Suprapubic skin (tissue), 4 donors: ENCODE measurements at regions not wholly inside any gene's neighbourhood (a gene's known extent, or its start where the extent isn't known, plus 50 kb on each side); places are given as distances from the start of the nearest gene placed in this dataset.

Source experiments
- DNase-seq, 2 donors: peaks; one replicate each; pipeline ENCODE4 v3.0.0-alpha.2; 2019; ENCODE audit warnings: low spot score in 2 of 2
- H3K27ac ChIP-seq: fragments of 200-600 bp; sonication (generic); one replicate; pipeline ENCODE4 v1.5.1; 2019
- H3K27me3 ChIP-seq: fragments of 200-600 bp; sonication (generic); one replicate; pipeline ENCODE4 v1.5.1; 2019
- H3K36me3 ChIP-seq: fragments of 200-600 bp; sonication (generic); one replicate; pipeline ENCODE4 v1.5.1; 2019
- H3K4me1 ChIP-seq: fragments of 200-600 bp; sonication (generic); one replicate; pipeline ENCODE4 v1.5.1; 2019
- H3K4me3 ChIP-seq: fragments of 200-600 bp; sonication (generic); one replicate; pipeline ENCODE4 v1.5.1; 2019; ENCODE audit warnings: mild to moderate bottlenecking
- H3K9me3 ChIP-seq: fragments of 200-600 bp; sonication (generic); one replicate; pipeline ENCODE4 v1.5.1; 2019
- EP300 ChIP-seq: sonication (generic); formaldehyde crosslinking; IDR thresholded peaks from one replicate; pipeline ENCODE4 v1.6.1; 2017; ENCODE audit warnings: antibody characterized with exemption
- POLR2A ChIP-seq, 2 donors: fragments of 450-650 bp; IDR thresholded peaks; one replicate each; pipeline ENCODE4 v1.6.1; 2017; ENCODE audit warnings: antibody characterized with exemption in 2 of 2, mild to moderate bottlenecking in 2 of 2, moderate library complexity in 2 of 2
- POLR2AphosphoS5 ChIP-seq, 3 donors: sonication (generic); formaldehyde crosslinking; IDR thresholded peaks; one replicate each; pipeline ENCODE4 v1.6.1; 2017; ENCODE audit warnings: antibody characterized with exemption in 3 of 3
- WGBS: methylation state at CpG from one replicate; pipeline ENCODE4 v1.1.5; 2018; 5-methylcytosine and 5-hydroxymethylcytosine counted together
- TF ChIP-seq, protein P1 (sequence below), 2 donors: fragments of 200-600 bp in 1 of 2; fragments of 450-650 bp in 1 of 2; sonication (generic) in 1 of 2; IDR thresholded peaks; one replicate each; pipeline ENCODE4 v1.5.1; 2016 to 2019; ENCODE audit warnings: antibody characterized with exemption in 2 of 2, mild to moderate bottlenecking in 1 of 2, moderate library complexity in 1 of 2

DNA sequence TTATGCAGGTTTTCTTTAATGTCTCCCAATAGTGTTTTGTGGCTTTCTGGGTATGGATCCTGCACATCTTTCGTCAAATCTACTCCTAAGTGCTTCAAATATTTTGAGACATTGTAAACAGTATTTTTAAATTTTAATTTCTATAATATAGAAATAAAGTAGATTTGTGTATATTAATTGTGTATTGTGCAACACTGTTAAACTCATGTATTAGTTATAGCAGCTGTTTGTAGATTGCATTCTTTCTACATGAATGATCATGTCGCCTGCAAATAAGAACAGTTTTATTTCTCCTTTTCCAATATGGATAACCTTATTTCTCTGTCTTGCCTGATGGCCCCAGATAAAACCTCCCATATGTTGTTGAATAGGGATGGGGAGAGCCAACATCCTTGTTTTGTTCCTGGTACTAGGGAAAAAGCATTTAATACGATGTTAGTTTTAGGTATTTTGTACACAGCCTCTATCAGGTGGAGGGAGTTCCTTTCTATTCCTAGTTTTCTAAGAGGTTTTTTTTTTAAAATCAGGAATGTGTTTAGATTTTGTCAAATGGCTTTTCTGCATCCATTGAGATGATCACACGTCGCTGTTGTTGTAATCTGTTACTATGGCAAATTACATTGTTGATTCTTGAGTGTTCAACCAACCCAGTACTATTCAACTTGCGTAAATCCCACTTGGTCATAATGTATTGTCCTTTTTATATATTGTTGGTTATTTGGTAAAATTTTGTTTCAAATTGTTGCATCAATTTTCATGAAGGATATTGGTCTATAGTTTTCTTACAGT lies 71.1 kb upstream of the DGKG start:
- H3K4me3 ChIP-seq: no peak overlapping the region
- WGBS: 88% methylated on average over 6 of the region's 6 CpGs

DNA sequence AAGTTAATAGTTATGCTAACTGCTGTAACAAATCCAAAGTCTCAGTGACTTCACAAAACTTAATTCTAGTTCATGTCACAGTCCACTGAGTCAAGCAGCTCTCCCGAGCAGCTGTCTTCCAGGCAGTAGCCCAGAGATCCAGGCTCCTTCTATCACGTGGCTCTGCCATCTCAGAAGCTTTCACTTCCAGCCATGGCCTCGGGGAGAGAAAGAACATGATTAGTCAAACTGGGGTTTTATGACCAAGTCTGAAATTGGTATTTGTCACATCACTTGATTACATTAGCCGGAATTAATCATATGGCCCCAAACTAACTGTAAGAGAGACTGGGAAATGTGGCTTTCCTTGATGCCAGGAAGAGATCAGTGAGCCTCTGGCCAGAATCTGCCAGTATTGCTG lies 70.2 kb upstream of the DGKG start:
- Histone ChIP-seq H3K36me3 (no peaks in the 10 kb centered on the region), H3K27ac (no peak overlapping the region), H3K9me3 (no peaks in the 10 kb centered on the region), H3K27me3 (peaks cover 4% of the 10 kb centered on the region), H3K4me1 (no peaks in the 10 kb centered on the region), H3K4me3 (no peak overlapping the region)
- WGBS: 48% methylated on average over 4 of the region's 4 CpGs
- TF ChIP-seq EP300 (no peak), POLR2A (IDR thresholded peaks at IDR 0.05) (no peak), POLR2AphosphoS5 (IDR thresholded peaks at IDR 0.05) (no peak)
- TF ChIP-seq, protein P1, sequence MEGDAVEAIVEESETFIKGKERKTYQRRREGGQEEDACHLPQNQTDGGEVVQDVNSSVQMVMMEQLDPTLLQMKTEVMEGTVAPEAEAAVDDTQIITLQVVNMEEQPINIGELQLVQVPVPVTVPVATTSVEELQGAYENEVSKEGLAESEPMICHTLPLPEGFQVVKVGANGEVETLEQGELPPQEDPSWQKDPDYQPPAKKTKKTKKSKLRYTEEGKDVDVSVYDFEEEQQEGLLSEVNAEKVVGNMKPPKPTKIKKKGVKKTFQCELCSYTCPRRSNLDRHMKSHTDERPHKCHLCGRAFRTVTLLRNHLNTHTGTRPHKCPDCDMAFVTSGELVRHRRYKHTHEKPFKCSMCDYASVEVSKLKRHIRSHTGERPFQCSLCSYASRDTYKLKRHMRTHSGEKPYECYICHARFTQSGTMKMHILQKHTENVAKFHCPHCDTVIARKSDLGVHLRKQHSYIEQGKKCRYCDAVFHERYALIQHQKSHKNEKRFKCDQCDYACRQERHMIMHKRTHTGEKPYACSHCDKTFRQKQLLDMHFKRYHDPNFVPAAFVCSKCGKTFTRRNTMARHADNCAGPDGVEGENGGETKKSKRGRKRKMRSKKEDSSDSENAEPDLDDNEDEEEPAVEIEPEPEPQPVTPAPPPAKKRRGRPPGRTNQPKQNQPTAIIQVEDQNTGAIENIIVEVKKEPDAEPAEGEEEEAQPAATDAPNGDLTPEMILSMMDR (IDR thresholded peaks at IDR 0.05): no peak
- DNase-seq: no peak

More for the DNA sequence above, 71.1 kb upstream of the DGKG start:
- no peak overlapping the region for H3K27ac ChIP-seq
- no peak for TF ChIP-seq EP300
- TF ChIP-seq POLR2AphosphoS5 (IDR thresholded peaks at IDR 0.05): no peak
- TF ChIP-seq POLR2A (IDR thresholded peaks at IDR 0.05): no peak
- TF ChIP-seq, protein P1 (IDR thresholded peaks at IDR 0.05): no peak
- H3K9me3 ChIP-seq: no peaks in the 10 kb centered on the region
- H3K36me3 ChIP-seq: no peaks in the 10 kb centered on the region
- DNase-seq: no peak
- peaks cover 4% of the 10 kb centered on the region for H3K27me3 ChIP-seq
- no peaks in the 10 kb centered on the region for H3K4me1 ChIP-seq

DNA sequence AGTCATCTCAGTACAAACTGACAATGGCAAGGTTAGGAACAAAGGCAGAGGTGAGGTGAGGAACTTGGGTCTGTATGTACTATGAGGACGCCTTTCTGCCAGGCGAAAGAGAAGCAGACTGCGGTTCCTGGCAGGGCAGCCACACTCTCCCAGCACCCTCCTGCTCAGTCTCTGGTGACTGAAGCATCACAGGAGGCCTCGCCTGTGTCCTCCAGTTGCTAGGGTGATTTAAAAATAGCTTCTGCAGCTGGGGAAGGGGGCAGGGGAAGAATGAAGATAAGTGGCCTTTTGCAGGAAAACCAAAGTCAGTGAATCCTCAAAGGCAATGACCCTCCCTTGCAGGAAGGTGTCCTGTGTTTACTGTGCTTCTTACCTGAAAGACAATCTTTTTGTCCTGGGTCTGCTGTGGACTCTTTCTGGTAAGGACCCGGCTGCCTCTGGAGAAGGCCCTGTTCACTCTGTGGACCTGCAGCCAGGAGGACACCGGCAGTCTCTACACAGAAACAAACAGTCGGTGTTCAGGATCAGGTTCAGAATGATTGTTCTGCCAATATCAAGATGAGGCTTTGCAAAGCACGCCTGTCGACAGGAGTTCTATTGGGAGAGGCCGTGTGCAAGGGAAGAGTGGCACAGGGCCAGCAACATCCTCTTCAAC lies 65.7 kb upstream of the DGKG start:
- H3K36me3 ChIP-seq: no peaks in the 10 kb centered on the region
- H3K4me1 ChIP-seq: peaks cover 7% of the 10 kb centered on the region
- H3K27ac ChIP-seq: no peak overlapping the region
- TF ChIP-seq POLR2A (IDR thresholded peaks at IDR 0.05) (no peak), POLR2AphosphoS5 (IDR thresholded peaks at IDR 0.05) (no peak), EP300 (no peak)
- TF ChIP-seq, protein P1 (IDR thresholded peaks at IDR 0.05): no peak
- H3K27me3 ChIP-seq: peaks cover 8% of the 10 kb centered on the region
- WGBS: 72% methylated on average over 10 of the region's 10 CpGs
- H3K4me3 ChIP-seq: no peak overlapping the region
- DNase-seq: no peak
- no peaks in the 10 kb centered on the region for H3K9me3 ChIP-seq

DNA sequence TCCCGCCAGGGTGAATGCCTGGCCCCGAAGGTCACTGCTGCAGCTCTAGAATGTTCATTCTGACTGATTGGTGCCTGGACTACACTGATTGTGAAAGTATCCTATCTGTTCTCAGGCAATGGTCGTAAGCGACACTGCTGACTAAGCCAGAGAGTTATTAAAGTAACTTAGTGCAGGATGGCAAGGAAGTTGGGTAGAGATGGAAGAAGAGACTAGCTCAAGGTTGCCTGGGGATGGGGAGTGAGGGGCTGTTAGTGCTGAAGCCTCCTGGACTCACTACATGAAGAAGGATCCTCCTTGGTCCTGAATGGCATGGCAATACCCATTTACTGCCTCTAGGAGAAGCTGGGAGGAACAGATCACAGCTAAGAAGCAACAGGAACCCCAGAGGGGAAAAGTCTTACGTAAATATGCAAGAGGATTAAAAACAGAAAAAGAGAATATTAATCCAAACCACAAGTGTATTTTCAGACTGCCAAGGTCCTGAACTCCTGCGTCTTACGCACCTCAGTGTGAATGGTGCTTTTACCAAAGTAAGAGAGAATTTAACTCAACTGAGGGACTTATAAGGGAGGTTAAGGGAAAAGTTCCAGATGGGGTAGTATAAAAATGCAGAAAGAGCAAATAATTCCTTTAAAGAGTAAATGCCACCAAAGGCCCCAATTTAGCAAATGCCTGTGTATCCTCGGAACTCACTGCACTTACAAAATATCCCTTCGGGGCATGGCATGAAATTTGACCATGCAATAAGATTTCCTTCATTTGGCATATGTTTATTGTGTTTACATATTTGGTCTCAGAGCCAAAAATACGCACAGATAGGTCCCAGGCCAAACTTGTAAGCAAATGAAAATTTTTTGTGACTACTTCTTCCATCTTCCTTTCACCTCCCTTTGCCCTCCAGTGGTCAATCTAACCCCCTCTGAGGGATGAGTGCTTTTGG lies 64.0 kb upstream of the DGKG start:
- Histone ChIP-seq H3K4me3 (no peak overlapping the region), H3K36me3 (no peaks in the 10 kb centered on the region), H3K4me1 (peaks cover 7% of the 10 kb centered on the region), H3K27ac (no peak overlapping the region), H3K9me3 (no peaks in the 10 kb centered on the region), H3K27me3 (peaks cover 8% of the 10 kb centered on the region)
- DNase-seq: no peak
- TF ChIP-seq, protein P1 (IDR thresholded peaks at IDR 0.05): no peak
- TF ChIP-seq EP300 (no peak), POLR2A (IDR thresholded peaks at IDR 0.05) (no peak), POLR2AphosphoS5 (IDR thresholded peaks at IDR 0.05) (no peak)
- 66% methylated on average over 10 of the region's 10 CpGs for WGBS
